IMR-90 (cell line): ENCODE measurements at regions not wholly inside any gene's neighbourhood (a gene's known extent, or its start where the extent isn't known, plus 50 kb on each side); places are given as distances from the start of the nearest gene placed in this dataset.

Experiments used
- CEBPB ChIP-seq: IDR thresholded peaks from 2 replicates; pipeline ENCODE4 v1.6.1; 2012; ENCODE audit warnings: low read depth, low read length, improper control_type of control experiment
- FOS ChIP-seq: fragments of 150-350 bp; IDR thresholded peaks from 2 replicates; pipeline ENCODE4 v1.6.1; 2016; ENCODE audit warnings: low read depth, low read length
- NFE2L2 ChIP-seq: fragments of 150-350 bp; IDR thresholded peaks from 2 replicates; pipeline ENCODE4 v1.6.1; 2016; ENCODE audit warnings: low read depth, mild to moderate bottlenecking, low read length
- POLR2A ChIP-seq: IDR thresholded peaks from 2 replicates; pipeline ENCODE4 v1.6.1; 2012; ENCODE audit warnings: mild to moderate bottlenecking, low read depth, low read length
- RAD21 ChIP-seq: IDR thresholded peaks from 2 replicates; pipeline ENCODE4 v1.6.1; 2012; ENCODE audit warnings: low read length, improper control_type of control experiment
- RFX5 ChIP-seq: IDR thresholded peaks from 2 replicates; pipeline ENCODE4 v1.8.0; 2012; ENCODE audit warnings: low read depth, mild to moderate bottlenecking, low read length, moderate library complexity
- SMC3 ChIP-seq: fragments of 150-350 bp; IDR thresholded peaks from 2 replicates; pipeline ENCODE4 v1.6.1; 2016; ENCODE audit warnings: low read depth, mild to moderate bottlenecking, antibody characterized with exemption, low read length, moderate library complexity
- TF ChIP-seq, protein P1 (sequence below): conservative IDR thresholded peaks from 2 replicates; pipeline ENCODE4 v1.5.1; 2012; ENCODE audit warnings: mild to moderate bottlenecking, low read depth, low read length, improper control_type of control experiment
- TF ChIP-seq, protein P2 (sequence below): fragments of 150-350 bp; IDR thresholded peaks from 2 replicates; pipeline ENCODE4 v1.6.1; 2017; ENCODE audit warnings: mild to moderate bottlenecking, antibody characterized with exemption, low read length, low read depth

DNA sequence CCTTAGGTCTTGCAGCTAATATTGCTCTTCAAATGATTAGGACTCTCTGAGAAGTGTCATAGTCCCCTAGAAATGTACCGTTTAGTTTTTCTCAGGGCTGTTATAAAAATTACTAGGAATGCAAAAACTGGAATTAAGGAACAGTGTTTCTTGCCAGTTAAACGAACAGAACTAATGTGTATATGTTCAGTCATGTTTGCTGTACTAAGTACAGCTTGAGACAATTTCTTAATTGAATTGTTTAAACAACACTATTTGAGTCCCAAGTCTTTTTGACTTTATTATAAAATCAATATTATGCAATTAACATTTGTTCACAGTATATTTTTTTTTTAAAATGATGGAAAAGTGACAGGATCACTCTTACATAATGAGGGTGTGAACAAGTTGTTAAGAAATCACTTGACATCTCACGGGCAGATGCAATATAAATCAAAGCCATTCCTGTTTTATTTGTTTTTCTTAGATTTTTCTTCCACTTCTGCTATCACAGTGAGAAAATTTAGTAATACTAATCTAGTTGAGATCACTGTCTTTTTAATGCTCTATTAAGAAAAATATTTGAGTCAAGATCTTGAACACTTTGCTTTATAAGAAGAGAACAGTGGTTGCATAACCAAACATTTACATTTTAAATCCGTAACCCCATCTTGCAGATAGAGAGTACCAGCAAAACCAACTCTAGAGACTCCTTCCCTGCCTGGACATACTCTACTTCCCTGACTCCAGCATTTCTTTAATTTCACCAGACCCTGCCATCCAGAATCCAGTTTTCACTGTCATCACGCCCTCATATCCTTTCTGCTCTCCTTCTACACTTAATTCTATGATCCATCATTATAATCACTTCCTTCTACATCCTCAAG lies 140.7 kb upstream of the KITLG start:
- TF ChIP-seq, protein P1, sequence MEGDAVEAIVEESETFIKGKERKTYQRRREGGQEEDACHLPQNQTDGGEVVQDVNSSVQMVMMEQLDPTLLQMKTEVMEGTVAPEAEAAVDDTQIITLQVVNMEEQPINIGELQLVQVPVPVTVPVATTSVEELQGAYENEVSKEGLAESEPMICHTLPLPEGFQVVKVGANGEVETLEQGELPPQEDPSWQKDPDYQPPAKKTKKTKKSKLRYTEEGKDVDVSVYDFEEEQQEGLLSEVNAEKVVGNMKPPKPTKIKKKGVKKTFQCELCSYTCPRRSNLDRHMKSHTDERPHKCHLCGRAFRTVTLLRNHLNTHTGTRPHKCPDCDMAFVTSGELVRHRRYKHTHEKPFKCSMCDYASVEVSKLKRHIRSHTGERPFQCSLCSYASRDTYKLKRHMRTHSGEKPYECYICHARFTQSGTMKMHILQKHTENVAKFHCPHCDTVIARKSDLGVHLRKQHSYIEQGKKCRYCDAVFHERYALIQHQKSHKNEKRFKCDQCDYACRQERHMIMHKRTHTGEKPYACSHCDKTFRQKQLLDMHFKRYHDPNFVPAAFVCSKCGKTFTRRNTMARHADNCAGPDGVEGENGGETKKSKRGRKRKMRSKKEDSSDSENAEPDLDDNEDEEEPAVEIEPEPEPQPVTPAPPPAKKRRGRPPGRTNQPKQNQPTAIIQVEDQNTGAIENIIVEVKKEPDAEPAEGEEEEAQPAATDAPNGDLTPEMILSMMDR, result no peak
- TF ChIP-seq RAD21 (no peak), FOS (no peak), POLR2A (no peak), RFX5 (no peak), SMC3 (no peak), NFE2L2 (no peak), CEBPB (no peak)
- TF ChIP-seq, protein P2, sequence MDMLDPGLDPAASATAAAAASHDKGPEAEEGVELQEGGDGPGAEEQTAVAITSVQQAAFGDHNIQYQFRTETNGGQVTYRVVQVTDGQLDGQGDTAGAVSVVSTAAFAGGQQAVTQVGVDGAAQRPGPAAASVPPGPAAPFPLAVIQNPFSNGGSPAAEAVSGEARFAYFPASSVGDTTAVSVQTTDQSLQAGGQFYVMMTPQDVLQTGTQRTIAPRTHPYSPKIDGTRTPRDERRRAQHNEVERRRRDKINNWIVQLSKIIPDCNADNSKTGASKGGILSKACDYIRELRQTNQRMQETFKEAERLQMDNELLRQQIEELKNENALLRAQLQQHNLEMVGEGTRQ, result no peak
